H9 (cell line): ENCODE measurements at regions not wholly inside any gene's neighbourhood (a gene's known extent, or its start where the extent isn't known, plus 50 kb on each side); places are given as distances from the start of the nearest gene placed in this dataset.

Experiments used
- DNase-seq: peaks from one replicate; pipeline ENCODE4 v3.0.0-alpha.2; 2017
- H2AFZ ChIP-seq: one replicate; pipeline ENCODE4 v1.6.1; 2013; ENCODE audit warnings: mild to moderate bottlenecking, low read length, control low read depth, moderate library complexity
- H2AK5ac ChIP-seq: 2 replicates; pipeline ENCODE4 v1.6.1; 2013; ENCODE audit warnings: low read length, control low read depth, mixed read lengths; ENCODE audit not compliant: insufficient read length
- H2BK120ac ChIP-seq: one replicate; pipeline ENCODE4 v1.6.1; 2013; ENCODE audit warnings: low read depth, mild to moderate bottlenecking, low read length, control low read depth, inconsistent platforms; ENCODE audit not compliant: poor library complexity, severe bottlenecking
- H2BK12ac ChIP-seq: 2 replicates; pipeline ENCODE4 v1.6.1; 2013; ENCODE audit warnings: low read length, control low read depth, mixed read lengths, low read depth; ENCODE audit not compliant: insufficient read length
- H2BK15ac ChIP-seq: 2 replicates; pipeline ENCODE4 v1.6.1; 2013; ENCODE audit warnings: low read depth, low read length, control low read depth
- H2BK20ac ChIP-seq: one replicate; pipeline ENCODE4 v1.6.1; 2013; ENCODE audit warnings: low read depth, mild to moderate bottlenecking, low read length, control low read depth, inconsistent platforms; ENCODE audit not compliant: poor library complexity, severe bottlenecking
- H2BK5ac ChIP-seq: 2 replicates; pipeline ENCODE4 v1.6.1; 2013; ENCODE audit warnings: low read length, control low read depth, mixed read lengths; ENCODE audit not compliant: insufficient read length
- H3K14ac ChIP-seq: 2 replicates; pipeline ENCODE4 v1.6.1; 2013; ENCODE audit warnings: low read length, control low read depth; ENCODE audit not compliant: insufficient read depth
- H3K18ac ChIP-seq: 2 replicates; pipeline ENCODE4 v1.6.1; 2013; ENCODE audit warnings: low read depth, mild to moderate bottlenecking, mixed read lengths, low read length, control low read depth; ENCODE audit not compliant: insufficient read length
- H3K23ac ChIP-seq: 2 replicates; pipeline ENCODE4 v1.6.1; 2013; ENCODE audit warnings: low read length, control low read depth, mixed read lengths, low read depth; ENCODE audit not compliant: insufficient read length
- H3K23me2 ChIP-seq: 2 replicates; pipeline ENCODE4 v1.6.1; 2013; ENCODE audit warnings: low read depth, mild to moderate bottlenecking, mixed read lengths, low read length, control low read depth; ENCODE audit not compliant: insufficient read length, poor library complexity, severe bottlenecking
- H3K27ac ChIP-seq: 2 replicates; pipeline ENCODE4 v1.5.1; 2013; ENCODE audit warnings: low read length, control low read depth, mixed read lengths, low read depth; ENCODE audit not compliant: insufficient read length
- H3K27me3 ChIP-seq: 2 replicates; pipeline ENCODE4 v1.6.1; 2013; ENCODE audit warnings: low read length, control low read depth, inconsistent platforms; ENCODE audit not compliant: insufficient read depth
- H3K4ac ChIP-seq: 2 replicates; pipeline ENCODE4 v1.6.1; 2013; ENCODE audit warnings: low read depth, mild to moderate bottlenecking, control low read depth, inconsistent platforms, low read length, moderate library complexity
- H3K4me1 ChIP-seq: 2 replicates; pipeline ENCODE4 v1.6.1; 2013; ENCODE audit warnings: low read length, control low read depth, inconsistent platforms; ENCODE audit not compliant: insufficient read depth
- H3K4me2 ChIP-seq: 2 replicates; pipeline ENCODE4 v1.6.1; 2013; ENCODE audit warnings: low read length, control low read depth, mixed read lengths; ENCODE audit not compliant: insufficient read length, insufficient read depth
- H3K56ac ChIP-seq: 2 replicates; pipeline ENCODE4 v1.6.1; 2013; ENCODE audit warnings: low read depth, mild to moderate bottlenecking, mixed read lengths, low read length, control low read depth; ENCODE audit not compliant: insufficient read length
- H3K79me1 ChIP-seq: 2 replicates; pipeline ENCODE4 v1.6.1; 2013; ENCODE audit warnings: low read depth, mild to moderate bottlenecking, moderate library complexity, low read length, control low read depth, inconsistent platforms; ENCODE audit not compliant: insufficient read depth, poor library complexity, severe bottlenecking
- H3K79me2 ChIP-seq: 2 replicates; pipeline ENCODE4 v1.6.1; 2013; ENCODE audit warnings: low read length, control low read depth, inconsistent platforms; ENCODE audit not compliant: insufficient read depth
- H3K9ac ChIP-seq: 2 replicates; pipeline ENCODE4 v1.6.1; 2013; ENCODE audit warnings: low read length, control low read depth, mixed read lengths; ENCODE audit not compliant: insufficient read length; ENCODE audit errors: extremely low read depth
- H3K9me3 ChIP-seq: one replicate; pipeline ENCODE4 v1.6.1; 2013; ENCODE audit warnings: low read depth, low read length, inconsistent platforms; ENCODE audit not compliant: control insufficient read depth
- H3T11ph ChIP-seq: one replicate; pipeline ENCODE4 v1.6.1; 2013; ENCODE audit warnings: mild to moderate bottlenecking, low read length, control low read depth, inconsistent platforms
- H4K20me1 ChIP-seq: one replicate; pipeline ENCODE4 v1.6.1; 2013; ENCODE audit not compliant: control insufficient read depth, insufficient read length, insufficient read depth
- H4K5ac ChIP-seq: 2 replicates; pipeline ENCODE4 v1.6.1; 2013; ENCODE audit warnings: low read depth, mild to moderate bottlenecking, mixed read lengths, low read length, control low read depth; ENCODE audit not compliant: insufficient read length
- H4K8ac ChIP-seq: replicated peaks from 2 replicates; pipeline ENCODE4 v1.6.1; 2013; ENCODE audit warnings: low read length, control low read depth, mixed read lengths, low read depth; ENCODE audit not compliant: insufficient read length
- H4K91ac ChIP-seq: 2 replicates; pipeline ENCODE4 v1.6.1; 2013; ENCODE audit warnings: low read depth, mild to moderate bottlenecking, moderate library complexity, mixed read lengths, low read length, control low read depth; ENCODE audit not compliant: insufficient read length
- H3K27ac Mint-ChIP-seq, 3 experiments: 2 replicates in 2 of 3; 3 replicates in 1 of 3; pipeline ENCODE4 v1.8.0; 2020 to 2021; ENCODE audit warnings: mixed read lengths in 3 of 3, mild to moderate bottlenecking in 1 of 3, moderate library complexity in 1 of 3
- H3K27me3 Mint-ChIP-seq: 2 replicates; pipeline ENCODE4 v1.8.0; 2021; ENCODE audit warnings: low read depth, mild to moderate bottlenecking, moderate library complexity, mixed read lengths
- H3K36me3 Mint-ChIP-seq, 3 experiments: 2 replicates in 2 of 3; 3 replicates in 1 of 3; pipeline ENCODE4 v1.8.0; 2020 to 2021; ENCODE audit warnings: low read depth in 3 of 3, mixed read lengths in 3 of 3; ENCODE audit not compliant: insufficient read depth in 1 of 3
- H3K4me1 Mint-ChIP-seq, 2 experiments: 2 replicates each; pipeline ENCODE4 v1.8.0; 2020; ENCODE audit warnings: mixed read lengths in 2 of 2
- H3K4me3 Mint-ChIP-seq, 2 experiments: 2 replicates in 1 of 2; 3 replicates in 1 of 2; pipeline ENCODE4 v1.8.0; 2020 to 2021; ENCODE audit warnings: mild to moderate bottlenecking in 2 of 2, mixed read lengths in 2 of 2, moderate library complexity in 1 of 2
- H3K9me3 Mint-ChIP-seq, 2 experiments: 2 replicates in 1 of 2; 3 replicates in 1 of 2; pipeline ENCODE4 v1.8.0; 2020; ENCODE audit warnings: mild to moderate bottlenecking in 2 of 2, mixed read lengths in 2 of 2, moderate library complexity in 1 of 2
- WGBS: extraction: QIAGEN DNeasy Blood & Tissue Kit; methylation state at CpG from one replicate; pipeline ENCODE4 v1.1.7; 2013; ENCODE audit warnings: missing lambda C conversion rate, low lambda C conversion rate, mixed read lengths; ENCODE audit not compliant: insufficient read length; ENCODE audit errors: extremely low coverage; 5-methylcytosine and 5-hydroxymethylcytosine counted together
- TF ChIP-seq, protein P1 (sequence below): fragments of 200-600 bp; sonication (generic); conservative IDR thresholded peaks from 3 replicates; pipeline ENCODE4 v1.8.0; 2021; ENCODE audit warnings: antibody characterized with exemption, mild to moderate bottlenecking

DNA sequence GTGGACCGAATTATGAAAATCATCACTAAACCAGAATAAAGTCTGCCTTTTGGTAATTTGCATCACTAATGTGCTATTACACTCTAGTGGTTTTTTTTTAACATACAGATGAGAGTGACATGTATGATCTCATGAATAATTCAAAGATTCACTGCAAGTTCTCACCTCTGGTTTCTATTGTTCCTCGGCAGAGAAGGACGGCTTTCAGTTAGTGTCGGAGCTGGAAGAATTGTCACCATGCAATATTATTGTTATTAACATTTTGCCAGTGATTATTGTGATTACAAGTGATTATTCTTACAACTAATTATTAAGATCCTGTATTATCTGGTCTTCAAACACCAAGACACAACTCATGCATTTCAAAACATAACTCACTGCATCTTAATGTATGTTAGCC lies 366.6 kb upstream of the RPS23 start:
- Histone ChIP-seq H4K5ac (no peak overlapping the region), H3K79me1 (no peaks in the 10 kb centered on the region), H3K4me1 (no peaks in the 10 kb centered on the region; the same call in 1 of the 2 replicates), H3T11ph (no peak overlapping the region), H3K14ac (no peak overlapping the region), H4K91ac (no peak overlapping the region), H3K79me2 (no peaks in the 10 kb centered on the region), H2BK15ac (no peak overlapping the region), H3K4ac (no peak overlapping the region), H3K23me2 (no peaks in the 10 kb centered on the region), H3K27ac (no peak overlapping the region), H3K9ac (no peak overlapping the region), H3K23ac (no peak overlapping the region), H4K8ac (no peak overlapping the region), H2BK20ac (no peak overlapping the region), H2BK12ac (no peak overlapping the region), H4K20me1 (no peaks in the 10 kb centered on the region), H2BK120ac (no peak overlapping the region), H2AFZ (no peak overlapping the region), H3K9me3 (no peaks in the 10 kb centered on the region), H2BK5ac (no peak overlapping the region), H3K4me2 (no peak overlapping the region), H2AK5ac (no peak overlapping the region), H3K56ac (no peak overlapping the region), H3K18ac (no peak overlapping the region), H3K27me3 (no peaks in the 10 kb centered on the region)
- H3K27ac Mint-ChIP-seq, result no peak overlapping the region
- H3K9me3 Mint-ChIP-seq, result no peaks in the 10 kb centered on the region
- H3K4me3 Mint-ChIP-seq, result no peak overlapping the region
- TF ChIP-seq, protein P1, sequence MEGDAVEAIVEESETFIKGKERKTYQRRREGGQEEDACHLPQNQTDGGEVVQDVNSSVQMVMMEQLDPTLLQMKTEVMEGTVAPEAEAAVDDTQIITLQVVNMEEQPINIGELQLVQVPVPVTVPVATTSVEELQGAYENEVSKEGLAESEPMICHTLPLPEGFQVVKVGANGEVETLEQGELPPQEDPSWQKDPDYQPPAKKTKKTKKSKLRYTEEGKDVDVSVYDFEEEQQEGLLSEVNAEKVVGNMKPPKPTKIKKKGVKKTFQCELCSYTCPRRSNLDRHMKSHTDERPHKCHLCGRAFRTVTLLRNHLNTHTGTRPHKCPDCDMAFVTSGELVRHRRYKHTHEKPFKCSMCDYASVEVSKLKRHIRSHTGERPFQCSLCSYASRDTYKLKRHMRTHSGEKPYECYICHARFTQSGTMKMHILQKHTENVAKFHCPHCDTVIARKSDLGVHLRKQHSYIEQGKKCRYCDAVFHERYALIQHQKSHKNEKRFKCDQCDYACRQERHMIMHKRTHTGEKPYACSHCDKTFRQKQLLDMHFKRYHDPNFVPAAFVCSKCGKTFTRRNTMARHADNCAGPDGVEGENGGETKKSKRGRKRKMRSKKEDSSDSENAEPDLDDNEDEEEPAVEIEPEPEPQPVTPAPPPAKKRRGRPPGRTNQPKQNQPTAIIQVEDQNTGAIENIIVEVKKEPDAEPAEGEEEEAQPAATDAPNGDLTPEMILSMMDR, result no peak
- no peak for DNase-seq
- no peaks in the 10 kb centered on the region for H3K36me3 Mint-ChIP-seq
- H3K27me3 Mint-ChIP-seq, result no peaks in the 10 kb centered on the region
- WGBS, result no CpG with 5 or more reads among the region's 4 CpGs
- H3K4me1 Mint-ChIP-seq, result peaks cover 4 to 13% of the 10 kb centered on the region in 2 experiments; a peak in 3 of 4 replicates
